ENCODE measurements at regions not wholly inside any gene's neighbourhood (a gene's known extent, or its start where the extent isn't known, plus 50 kb on each side); places are given as distances from the start of the nearest gene placed in this dataset.

GRCh38 chr21:20030390-20030789 lies 967.8 kb upstream of the NCAM2 start:
- TF ChIP-seq CTCF (IDR thresholded peaks at IDR 0.05) = no peak
- TF ChIP-seq POLR2A (IDR thresholded peaks at IDR 0.05) = no peak
